Stimulated activated CD4-positive, alpha-beta T cell treated with anti-CD3 and anti-CD28 coated beads, Interleukin-12 subunit alpha, Interleukin-12 subunit beta, amount 100 ng/mL, for 24 hours (primary cell): ENCODE measurements at regions not wholly inside any gene's neighbourhood (a gene's known extent, or its start where the extent isn't known, plus 50 kb on each side); places are given as distances from the start of the nearest gene placed in this dataset.
"Not testable (repeated sequence)": the region's sequence is repeated elsewhere in the genome, so short reads cannot be mapped to it uniquely, and the experiment has no call there.

ENCODE experiments used
- DNase-seq, 2 experiments: peaks; one replicate each; pipeline ENCODE4 v3.0.0-alpha.2; 2020; ENCODE audit warnings: low read depth in 2 of 2

DNA sequence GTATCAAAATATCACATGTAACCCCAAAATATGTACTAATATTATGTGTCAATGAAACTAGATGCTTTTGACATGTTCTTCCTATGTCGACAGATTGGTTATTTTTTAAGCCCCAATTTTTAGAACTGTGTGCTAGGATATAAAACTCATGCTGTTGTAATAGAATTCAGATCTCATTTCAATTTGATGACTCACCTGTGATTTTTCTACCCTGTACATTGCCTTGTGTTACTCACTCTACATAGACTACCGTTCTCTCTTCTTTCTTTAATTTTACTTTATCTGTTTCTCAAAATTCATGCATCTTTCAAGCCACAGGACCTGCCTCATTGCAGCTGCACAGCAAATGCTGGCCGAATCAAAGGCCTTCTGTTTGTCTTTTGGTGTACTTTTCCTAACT, 284.5 kb downstream of the MAT2B start:
- no peak for DNase-seq

DNA sequence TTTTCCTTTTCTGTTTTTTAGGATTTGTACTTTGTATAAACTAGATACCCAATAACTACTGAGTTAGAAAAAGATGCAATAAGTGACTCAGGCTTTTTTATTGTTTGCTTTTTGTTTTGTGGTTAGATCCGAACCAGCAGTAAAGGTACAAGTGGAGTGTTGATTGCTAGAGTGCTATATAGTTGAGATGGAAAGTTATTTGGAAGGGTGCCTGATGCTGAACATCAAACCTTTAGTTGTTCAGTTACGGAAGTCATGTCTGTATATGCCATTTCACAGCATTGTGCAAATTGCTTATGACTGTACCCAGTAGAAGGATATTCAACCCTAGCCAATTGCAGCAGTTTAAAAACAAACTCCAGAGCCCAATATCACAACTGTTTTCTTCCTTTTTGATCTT, 285.1 kb downstream of the MAT2B start:
- DNase-seq, result no peak

DNA sequence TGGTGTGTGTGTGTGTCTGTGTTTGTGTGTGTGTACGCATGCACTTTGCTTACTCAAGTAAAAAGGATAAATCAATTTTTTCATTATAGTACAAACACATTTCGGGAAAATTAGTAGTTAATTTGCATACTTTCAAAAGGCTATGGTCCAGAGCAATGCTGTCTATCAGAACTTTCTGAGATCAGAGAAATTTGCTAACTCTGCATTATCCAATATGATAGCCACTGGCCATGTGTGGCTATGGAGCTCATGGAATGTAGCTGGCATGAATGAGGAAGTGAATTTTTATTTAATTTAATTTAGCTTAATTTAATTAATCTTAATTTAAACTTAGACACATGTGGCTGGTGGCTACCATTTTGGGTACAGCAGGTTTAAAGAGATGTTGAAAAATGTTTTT, 289.6 kb downstream of the MAT2B start:
- DNase-seq, result no peak

DNA sequence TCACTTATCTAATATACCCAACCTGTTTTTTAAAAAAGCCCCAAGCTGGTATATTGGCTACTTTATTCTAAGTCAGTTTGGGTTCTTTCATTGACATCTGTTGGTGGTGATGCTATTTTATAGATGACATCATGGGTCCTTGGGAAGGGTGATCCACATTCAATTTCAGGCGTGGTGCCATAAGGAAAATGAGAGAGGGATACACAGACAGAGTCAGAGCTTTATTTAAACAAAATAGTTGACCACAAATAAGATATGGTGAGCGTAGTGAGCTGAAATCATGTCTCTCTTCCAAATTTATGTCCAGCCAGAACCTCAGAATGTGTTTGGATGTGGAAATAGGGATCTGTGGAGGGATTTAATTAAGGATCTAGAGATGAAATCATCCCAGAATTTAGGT, 302.4 kb downstream of the MAT2B start:
- DNase-seq, result no peak

DNA sequence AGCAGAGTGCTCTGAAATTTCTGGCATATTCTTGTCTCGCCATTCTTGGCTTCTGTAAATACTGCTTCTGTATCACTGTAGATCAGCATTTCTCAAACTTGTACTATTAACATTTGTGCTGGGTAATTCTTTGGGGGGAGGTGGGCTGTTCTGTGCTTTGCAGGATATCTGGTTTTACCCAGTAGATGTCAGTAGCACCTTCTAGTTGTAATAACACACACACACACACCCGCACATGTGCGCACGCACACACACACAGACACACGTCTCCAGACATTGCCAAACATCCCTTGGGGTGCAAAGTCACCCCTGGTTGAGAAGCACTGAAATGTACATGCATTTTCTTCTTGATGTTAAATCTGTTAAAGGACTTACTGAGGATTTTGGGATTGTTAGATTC, 304.1 kb downstream of the MAT2B start:
- no peak for DNase-seq

DNA sequence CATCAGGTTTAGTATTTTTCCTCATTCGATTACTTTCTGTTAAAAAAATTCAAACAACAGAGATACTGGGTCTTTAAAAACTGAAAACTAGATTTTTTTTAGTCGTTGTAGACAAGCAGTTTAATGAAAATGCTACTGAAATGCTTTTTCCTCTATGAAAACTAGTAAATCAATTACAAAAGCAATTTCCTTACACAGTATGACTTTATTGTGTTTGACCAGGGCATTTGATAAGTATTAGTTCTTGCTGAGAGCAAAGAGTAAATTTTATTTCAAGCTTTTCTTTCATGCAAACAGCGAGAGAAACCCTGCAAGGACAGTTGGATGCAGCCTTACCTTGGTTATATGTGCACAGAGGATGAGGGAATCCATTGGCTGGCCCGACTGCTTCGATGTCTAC, 308.5 kb downstream of the MAT2B start:
- DNase-seq, result no peak

DNA sequence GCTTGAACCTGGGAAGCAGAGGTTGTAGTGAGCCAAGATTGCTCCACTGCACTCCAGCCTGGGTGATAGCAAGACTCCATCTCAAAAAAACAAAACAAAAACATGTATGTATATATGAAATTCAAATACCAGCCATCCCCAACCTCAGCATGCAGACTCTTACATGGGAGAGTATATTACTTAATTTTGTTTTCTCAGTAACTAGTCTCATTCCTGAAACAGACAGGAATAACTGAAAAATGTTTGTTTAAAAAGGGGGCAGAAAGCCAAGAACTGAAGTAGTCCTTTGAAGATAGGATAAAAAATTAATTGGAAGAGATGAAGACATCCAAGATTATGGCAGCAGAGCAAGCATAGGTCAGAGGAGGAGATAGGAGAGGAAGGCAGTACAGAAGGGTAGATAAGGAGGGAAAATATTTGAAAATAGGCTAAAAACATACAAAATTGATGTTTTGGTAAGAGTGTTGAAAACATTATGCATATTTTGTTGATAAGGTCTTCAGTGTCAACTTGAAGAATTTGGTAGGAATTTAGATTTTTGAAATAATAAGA, 309.9 kb downstream of the MAT2B start:
- DNase-seq, result no peak

DNA sequence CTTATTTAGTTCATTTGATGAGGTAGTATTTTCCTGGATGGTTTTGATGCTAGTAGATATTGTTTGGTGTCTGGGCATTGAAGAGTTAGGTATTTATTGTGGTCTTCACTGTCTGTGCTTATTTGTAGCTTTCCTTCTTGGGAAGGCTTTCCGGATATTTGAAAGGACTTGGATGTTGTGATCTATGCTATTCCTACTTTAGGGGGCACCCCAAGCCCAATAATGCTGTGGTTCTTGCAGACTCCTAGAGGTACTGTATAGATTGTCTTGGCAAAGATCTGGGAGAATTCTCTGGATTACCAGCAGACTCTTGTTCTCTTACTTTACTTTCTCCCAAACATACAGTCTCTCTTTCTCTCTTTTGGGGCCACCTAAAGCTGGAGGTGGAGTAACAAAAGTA, 315.7 kb downstream of the MAT2B start:
- DNase-seq, result no peak

DNA sequence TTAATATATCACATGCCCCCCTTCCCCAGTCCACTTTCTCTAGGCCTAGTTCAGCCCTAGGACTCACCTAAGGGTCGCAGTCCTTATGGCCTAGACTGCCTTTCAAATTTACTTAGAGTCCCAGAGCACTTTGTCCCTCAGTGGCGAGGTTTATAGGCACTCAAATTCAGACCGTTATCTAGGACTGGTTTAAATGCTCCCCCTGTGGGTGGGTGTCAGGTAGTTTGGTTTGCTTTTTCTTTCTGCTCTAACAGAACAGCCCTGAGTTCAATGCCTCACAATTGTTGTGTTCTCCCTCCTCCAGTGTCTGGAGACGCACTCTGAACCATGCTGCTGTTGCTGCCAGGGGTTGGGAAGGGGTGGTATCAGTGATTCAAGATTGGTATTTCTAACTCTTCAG, 317.1 kb downstream of the MAT2B start:
- DNase-seq, result no peak

DNA sequence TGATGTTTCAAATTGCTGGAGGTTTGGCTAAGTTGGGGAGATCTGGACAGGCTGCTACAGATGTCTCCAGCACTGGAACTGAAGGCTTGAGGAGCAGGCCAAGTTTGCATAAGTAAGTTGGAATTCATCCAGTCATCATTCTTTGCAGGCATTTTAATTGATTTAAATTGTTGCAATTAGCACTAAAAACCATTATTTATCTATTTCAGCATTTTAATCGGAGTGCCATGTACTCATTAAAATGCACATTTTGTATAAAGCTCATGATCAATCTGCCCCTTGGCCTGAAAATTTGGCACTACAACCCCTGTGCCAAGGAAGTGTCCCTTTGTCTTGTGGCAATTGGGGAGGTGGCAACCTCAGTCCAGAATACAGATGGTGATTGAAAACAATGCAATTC, 320.2 kb downstream of the MAT2B start:
- no peak for DNase-seq

DNA sequence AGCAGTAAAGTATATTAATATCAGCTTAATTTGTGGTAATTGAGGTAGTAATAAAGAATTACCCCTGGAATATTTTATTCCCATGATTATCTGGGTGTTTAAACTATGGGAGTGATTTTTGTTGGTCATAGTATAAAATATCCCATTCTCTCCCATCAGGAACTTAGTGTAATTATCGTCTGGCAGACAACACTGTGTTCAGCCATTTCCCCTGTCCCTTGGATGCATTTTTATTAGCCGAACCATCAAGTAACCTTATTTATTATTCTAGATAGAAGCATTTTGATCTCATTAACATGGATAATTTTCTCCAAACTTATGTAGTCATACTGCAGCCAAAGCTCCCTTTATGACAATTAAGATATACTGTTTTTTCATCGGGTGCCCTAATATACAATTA, 320.8 kb downstream of the MAT2B start:
- DNase-seq, result no peak

DNA sequence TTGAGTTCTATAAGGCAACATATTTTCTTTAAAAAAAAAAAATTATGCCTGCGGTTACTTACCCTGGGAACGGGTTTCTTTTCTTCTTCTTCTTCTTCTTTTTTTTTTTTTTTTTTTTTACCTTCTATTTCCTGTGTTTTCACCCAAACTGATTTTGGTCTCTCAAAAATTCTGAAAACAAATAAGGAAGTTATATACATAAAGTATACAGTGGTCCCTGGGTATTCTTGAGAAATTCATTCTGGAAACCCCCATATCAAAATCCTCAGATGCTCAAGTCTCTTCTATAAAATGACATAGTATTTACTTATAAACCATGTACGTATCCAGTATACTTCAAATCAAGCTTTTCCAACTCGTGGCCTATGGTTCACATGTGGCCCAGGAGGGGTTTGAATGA, 326.7 kb downstream of the MAT2B start:
- DNase-seq, result no peak

DNA sequence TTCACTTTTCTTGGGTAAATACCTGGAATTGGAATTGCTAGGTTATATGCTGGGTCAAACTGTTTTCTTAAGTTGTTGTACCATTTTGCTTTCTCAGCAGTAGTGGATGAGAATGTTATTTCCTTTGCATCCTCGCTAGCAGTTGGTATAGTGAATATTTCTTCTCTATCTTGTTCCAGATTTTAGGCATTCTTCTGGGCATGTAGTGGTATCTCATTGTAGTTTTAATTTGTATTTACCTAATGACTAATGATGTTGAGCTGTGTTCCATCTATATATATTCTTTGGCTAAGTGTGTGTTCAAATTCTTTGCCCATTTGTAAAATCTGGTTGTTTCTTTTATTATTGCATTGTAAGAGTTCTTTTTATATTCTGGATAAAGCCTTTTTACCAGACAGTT, 333.3 kb downstream of the MAT2B start:
- no peak for DNase-seq

DNA sequence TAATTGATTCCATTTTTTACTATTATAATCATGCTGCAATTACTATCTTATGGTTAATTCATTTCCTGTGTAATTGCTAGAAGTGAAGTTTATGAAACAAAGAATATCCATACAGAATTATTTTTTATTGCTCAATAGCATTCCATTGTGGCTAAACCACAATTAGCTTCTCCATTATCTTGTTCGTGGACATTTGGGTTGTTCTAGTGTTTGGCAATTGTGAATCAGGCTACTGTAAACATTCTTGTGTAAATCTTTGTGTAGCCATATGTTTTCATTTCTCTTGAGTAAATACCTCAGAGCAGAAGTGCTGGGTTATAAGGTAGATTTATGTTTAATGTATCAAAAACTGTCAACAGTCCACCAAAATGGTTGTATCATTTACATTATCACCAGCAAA, 341.1 kb downstream of the MAT2B start:
- DNase-seq, result no peak

DNA sequence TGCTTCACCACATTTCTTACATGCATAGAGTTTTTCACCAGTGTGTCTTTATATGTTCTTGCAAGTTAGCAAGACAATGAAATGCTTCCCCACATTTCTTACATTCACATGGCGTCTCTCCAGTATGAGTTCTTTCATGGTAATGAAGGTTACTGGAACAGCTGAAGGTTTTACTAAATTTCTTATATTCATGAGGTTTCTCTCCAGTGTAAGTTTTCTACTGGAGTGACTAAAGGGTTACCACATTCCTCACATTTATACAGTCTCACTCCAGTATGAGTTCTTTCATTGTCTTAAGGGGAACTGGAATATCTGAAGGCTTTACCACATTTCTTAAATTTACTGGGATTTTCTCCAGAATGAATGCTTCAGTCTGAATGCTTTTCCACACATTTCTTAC, 350.3 kb downstream of the MAT2B start:
- DNase-seq, result no peak

DNA sequence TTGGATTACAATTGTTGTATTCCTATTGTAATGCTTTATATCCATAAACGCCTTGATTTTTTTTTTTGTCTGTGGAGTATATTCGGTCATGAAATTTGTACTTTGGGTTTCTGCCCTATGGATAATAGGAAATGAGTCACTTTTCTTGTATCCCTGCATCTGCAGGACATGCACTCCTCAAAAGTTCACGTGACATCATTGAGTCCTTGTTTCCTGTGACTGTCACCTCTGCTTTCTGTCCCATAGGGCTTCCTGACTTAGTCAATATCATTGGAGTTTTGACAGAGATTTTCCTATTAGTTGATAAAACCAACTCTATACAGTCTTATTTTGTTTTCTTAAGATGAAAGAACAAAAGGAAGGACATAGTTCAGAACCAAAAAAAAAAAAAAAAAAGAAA, 356.3 kb downstream of the MAT2B start:
- no peak for DNase-seq

DNA sequence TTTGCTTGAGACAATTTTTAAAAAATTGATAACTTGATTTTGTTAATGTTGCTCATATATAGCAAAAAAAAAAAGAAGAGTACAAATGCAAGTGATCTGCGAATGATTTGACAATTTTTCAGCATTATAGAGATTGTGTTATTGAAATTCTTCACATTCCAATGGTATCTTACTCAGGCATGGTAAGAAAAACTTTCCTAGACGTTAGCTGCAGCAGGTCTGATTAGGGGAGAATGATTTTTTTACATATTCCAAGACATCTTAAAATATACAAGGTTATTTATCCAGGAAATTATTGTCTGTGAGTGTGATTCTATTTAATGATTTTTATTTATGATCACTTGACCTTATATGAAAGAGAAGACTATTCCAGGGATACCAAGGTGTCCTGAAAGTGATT, 361.9 kb downstream of the MAT2B start:
- no peak for DNase-seq

DNA sequence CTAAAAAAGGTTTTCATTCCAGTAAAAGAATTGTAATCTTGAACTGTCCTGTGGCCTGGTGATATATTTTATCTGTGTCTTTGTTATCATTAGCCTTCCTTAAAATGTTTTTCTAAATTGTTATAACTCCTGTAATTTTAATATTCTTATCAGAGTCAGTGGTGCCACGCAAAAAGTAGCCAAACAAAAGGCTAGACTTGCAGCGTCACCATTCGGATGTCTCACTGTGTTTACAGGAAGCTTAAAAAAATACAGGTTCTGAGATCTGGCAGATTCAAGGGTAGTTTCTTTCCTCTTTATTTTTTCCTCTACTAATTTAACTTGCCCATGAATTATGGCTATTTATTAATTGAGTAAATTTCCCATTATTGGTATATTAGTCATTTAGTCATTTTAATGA, 362.3 kb downstream of the MAT2B start:
- no peak for DNase-seq

DNA sequence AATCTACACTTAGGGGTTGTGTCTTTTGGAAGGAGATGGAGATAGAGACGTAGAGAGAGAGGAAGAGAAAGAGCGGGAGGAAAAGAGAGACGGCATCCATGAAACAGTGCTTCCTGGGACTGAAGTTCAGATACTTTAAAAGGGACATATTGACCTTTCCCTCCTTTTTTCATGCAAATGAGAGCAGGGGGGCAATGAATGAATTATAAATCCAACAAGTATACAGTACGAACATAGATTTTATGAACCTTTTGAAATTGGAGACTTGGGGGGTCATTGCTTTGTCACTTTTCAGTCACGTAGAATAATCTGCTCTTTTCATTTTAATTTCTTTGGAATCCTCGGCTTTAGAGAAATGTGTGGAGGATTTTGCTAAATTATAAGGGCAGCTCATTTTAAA, 364.2 kb downstream of the MAT2B start:
- DNase-seq, result no peak

DNA sequence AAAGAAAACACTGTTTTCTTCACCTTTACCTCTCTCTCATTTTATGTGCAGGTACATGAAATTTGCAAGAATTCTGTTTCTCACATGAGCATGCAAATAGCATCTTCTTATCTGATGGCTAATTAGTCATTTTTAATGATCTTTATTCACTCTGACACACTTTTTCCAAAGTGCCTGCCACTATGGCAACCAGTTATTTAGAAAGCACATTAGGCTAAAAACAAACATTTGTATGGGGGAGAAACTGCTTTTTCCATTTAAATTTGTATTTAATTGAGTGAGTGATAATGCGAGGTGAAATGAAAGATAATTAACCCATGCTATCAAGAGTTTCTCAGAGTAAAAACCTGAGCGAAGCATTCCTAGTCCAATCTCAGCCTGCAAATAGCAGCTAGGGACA, 365.0 kb downstream of the MAT2B start:
- no peak for DNase-seq

DNA sequence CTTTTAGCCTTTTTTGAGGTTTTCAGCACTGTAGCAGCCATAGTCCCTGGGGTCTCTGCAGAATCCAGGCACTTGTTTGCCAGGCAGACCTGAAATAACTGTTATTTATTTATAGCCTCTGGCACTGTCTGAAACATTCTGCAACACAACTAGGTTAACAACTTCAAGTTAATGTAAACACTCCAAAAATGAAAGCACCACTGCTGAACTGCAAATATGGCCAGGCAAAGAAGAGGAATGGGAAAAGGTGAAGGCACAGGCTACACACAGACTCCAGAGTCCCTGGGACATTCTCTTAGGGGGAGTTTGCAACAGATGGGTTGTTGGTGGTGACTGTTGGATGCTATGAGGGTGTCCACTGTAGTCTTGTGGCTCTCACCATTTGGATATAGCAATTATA, 369.0 kb downstream of the MAT2B start:
- no peak for DNase-seq

DNA sequence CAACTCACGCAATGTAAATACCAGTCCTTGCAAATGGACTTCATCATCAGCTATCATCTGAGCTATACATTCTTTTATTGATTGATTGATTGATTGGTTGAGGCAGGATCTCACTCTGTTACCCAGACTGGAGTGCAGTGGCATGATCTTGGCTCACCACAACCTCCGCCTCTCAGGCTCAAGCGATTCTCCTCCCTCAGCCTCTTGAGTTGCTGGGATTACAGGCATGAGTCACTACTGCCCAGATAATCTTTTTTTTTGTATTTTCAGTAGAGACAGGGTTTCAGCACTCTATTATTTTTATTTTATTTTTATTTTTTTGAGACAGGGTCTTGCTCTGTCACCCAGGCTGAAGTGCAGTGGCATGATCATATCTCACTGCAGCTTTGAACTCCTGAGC, 369.5 kb downstream of the MAT2B start:
- DNase-seq, result not testable (repeated sequence)

DNA sequence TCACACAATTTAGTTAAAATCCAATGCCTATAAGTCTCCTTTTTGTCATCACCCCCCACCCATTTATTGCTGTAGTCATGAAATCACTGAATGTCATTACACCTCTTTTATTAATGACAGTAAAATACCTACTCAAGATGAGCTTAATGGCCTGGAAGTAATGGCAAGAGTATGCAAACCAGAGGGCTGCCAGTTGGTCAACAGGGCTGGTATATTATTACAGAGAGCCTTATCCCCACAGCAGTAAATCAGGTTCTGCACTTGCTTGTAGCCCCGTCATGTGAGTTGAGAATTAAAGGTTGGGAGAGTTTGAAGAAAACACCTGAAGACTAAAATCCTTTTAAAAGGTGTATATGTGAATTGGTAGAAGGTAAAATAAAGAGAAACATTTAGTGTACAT, 372.4 kb downstream of the MAT2B start:
- no peak for DNase-seq

DNA sequence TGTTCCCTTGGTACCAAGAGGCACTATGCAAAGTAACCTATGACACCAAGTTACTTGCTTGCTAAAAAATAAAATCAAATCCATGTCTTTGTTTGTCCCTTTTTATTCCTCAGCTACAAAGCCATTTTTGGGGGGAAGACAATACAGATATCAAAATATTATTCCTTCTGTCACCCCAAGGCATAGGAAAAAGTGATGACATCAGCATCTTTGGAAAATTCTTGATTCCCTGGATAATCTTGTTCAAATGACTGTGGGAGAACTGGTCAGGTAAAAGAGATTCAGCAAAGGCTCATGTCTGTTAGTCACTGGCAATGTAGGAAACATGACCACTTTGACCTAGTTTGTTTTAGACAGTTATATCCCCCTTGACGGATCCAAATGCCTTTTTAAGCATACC, 373.1 kb downstream of the MAT2B start:
- no peak for DNase-seq

DNA sequence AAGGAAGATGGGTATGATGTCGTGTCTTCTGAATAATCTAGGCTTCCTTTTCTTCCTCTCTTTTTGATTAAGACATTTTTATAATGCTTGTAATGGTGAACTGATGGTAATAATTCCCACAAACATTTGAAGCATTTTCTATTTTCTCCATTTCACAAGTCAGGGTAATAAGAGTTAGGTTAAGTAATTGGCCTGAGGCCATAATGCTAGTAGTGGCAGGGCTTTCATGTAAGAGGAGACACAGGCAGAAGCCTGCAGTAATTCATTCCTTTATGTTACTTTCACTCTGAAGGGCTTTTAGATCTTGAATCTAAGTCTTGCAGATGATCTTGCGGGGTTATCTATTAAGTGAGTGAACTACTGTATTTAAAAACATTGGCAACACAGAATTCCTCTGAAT, 374.9 kb downstream of the MAT2B start:
- no peak for DNase-seq
